Tibial artery (tissue), 4 donors: ENCODE measurements at regions not wholly inside any gene's neighbourhood (a gene's known extent, or its start where the extent isn't known, plus 50 kb on each side); places are given as distances from the start of the nearest gene placed in this dataset.

ENCODE experiments used
- DNase-seq, 2 donors: peaks; one replicate each; pipeline ENCODE4 v3.0.0-alpha.2; 2019
- H3K27ac ChIP-seq, 2 donors: fragments of 200-600 bp; sonication (generic) in 1 of 2; 1 replicate in 1 of 2; 2 replicates in 1 of 2; pipeline ENCODE4 v1.5.1; 2018 to 2019; ENCODE audit warnings: mild to moderate bottlenecking in 1 of 2
- H3K27me3 ChIP-seq, 2 donors: fragments of 200-600 bp; sonication (generic) in 1 of 2; one replicate each; pipeline versions ENCODE4 v1.5.1 to v1.6.0; 2016 to 2019
- H3K36me3 ChIP-seq, 3 donors: fragments of 200-600 bp; sonication (generic) in 2 of 3; one replicate each; pipeline ENCODE4 v1.5.1; 2016 to 2019; ENCODE audit warnings: mild to moderate bottlenecking in 2 of 3
- H3K4me1 ChIP-seq, 4 donors: fragments of 200-600 bp; sonication (generic) in 2 of 4; 1 replicate in 3 of 4; 2 replicates in 1 of 4; pipeline ENCODE4 v1.5.1; 2016 to 2019
- H3K4me3 ChIP-seq, 2 donors: fragments of 200-600 bp; sonication (generic) in 1 of 2; 1 replicate in 1 of 2; 2 replicates in 1 of 2; pipeline ENCODE4 v1.5.1; 2018 to 2019; ENCODE audit warnings: mild to moderate bottlenecking in 2 of 2
- H3K9me3 ChIP-seq, 3 donors: fragments of 200-600 bp; sonication (generic) in 1 of 3; one replicate each; pipeline ENCODE4 v1.5.1; 2016 to 2019
- intact Hi-C: fragments of 100-400 bp; cut with DNase I; formaldehyde crosslinking; loops from one replicate; pipeline ENCODE4 v1.15.0; 2023; ENCODE audit warnings: low total_unique reads
- TF ChIP-seq, protein P1 (sequence below), 2 experiments: fragments of 200-600 bp in 1 of 2; fragments of 450-650 bp in 1 of 2; IDR thresholded peaks; one replicate each; pipeline ENCODE4 v1.5.1; 2017 to 2019; ENCODE audit warnings: antibody characterized with exemption in 2 of 2, mild to moderate bottlenecking in 1 of 2, moderate library complexity in 1 of 2

DNA sequence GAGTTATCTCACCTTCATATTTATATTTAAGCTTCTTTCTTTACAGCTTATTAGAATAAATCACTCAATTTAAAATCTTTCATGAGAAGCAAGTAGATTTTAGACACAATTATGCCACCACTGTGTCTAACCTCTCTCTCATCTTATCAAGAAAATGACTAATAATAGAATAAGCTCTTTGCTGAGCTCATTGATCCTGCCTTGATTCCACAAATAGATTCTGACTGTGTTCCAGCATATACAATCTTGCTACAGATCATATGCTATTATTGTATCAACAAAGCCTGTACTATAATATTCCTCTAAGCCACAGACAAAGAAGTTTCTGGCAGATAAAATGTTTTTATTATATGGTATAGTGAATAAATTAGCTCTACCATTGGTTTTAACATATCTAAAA, 168.7 kb upstream of the GULP1 start:
- H3K27me3 ChIP-seq, result no peaks in the 10 kb centered on the region
- no peaks in the 10 kb centered on the region for H3K36me3 ChIP-seq
- intact Hi-C loops, result no loop called here
- no peaks in the 10 kb centered on the region for H3K9me3 ChIP-seq
- H3K27ac ChIP-seq, result no peak overlapping the region
- TF ChIP-seq, protein P1, sequence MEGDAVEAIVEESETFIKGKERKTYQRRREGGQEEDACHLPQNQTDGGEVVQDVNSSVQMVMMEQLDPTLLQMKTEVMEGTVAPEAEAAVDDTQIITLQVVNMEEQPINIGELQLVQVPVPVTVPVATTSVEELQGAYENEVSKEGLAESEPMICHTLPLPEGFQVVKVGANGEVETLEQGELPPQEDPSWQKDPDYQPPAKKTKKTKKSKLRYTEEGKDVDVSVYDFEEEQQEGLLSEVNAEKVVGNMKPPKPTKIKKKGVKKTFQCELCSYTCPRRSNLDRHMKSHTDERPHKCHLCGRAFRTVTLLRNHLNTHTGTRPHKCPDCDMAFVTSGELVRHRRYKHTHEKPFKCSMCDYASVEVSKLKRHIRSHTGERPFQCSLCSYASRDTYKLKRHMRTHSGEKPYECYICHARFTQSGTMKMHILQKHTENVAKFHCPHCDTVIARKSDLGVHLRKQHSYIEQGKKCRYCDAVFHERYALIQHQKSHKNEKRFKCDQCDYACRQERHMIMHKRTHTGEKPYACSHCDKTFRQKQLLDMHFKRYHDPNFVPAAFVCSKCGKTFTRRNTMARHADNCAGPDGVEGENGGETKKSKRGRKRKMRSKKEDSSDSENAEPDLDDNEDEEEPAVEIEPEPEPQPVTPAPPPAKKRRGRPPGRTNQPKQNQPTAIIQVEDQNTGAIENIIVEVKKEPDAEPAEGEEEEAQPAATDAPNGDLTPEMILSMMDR (IDR thresholded peaks at IDR 0.05), result no peak
- peaks cover 0 to 20% (median 0%) of the 10 kb centered on the region in 4 donors for H3K4me1 ChIP-seq
- no peak overlapping the region for H3K4me3 ChIP-seq
- no peak for DNase-seq

DNA sequence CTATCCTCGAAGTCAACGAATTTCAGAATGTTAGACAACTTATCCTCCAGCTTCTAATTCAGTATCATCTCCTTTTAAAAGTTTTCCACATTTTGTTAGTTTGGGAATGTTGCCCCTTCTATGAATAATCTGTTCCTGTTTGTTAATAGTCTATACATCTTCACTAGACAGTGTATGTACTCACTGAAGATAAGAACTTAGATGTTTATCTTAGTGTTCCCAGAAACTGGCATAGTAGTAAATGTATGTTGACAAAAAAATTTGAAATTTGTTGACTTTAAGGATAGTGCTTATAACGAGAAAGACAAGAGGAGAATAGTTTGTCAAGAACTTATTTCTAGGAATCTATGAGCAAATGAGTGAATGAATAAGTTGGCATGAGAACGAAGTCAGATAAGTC, 162.0 kb upstream of the GULP1 start:
- no peaks in the 10 kb centered on the region for H3K9me3 ChIP-seq
- no peaks in the 10 kb centered on the region for H3K36me3 ChIP-seq
- TF ChIP-seq, protein P1 (IDR thresholded peaks at IDR 0.05), result no peak
- intact Hi-C loops, result no loop called here
- DNase-seq, result no peak
- no peak overlapping the region for H3K27ac ChIP-seq
- no peaks in the 10 kb centered on the region for H3K27me3 ChIP-seq
- no peaks in the 10 kb centered on the region for H3K4me1 ChIP-seq
- H3K4me3 ChIP-seq, result no peak overlapping the region

DNA sequence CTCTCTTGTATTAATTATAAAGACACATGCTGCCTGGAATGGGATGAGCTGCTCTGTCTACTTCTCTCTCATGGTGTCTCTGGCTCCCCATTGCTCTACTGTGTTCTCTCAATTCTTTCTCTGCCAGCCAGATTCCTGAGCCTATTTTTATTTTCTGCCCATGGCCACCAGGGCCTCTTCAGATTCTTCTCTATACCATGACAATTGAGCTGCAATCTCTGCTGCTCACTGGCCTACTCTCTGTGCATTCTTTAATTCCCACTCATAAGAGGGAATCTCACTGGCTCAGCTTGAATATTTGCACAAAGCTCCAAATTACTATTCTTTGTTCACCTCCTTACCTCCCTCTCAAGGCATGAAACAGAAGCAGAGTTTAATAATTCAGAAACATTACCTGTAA, 161.4 kb upstream of the GULP1 start:
- Histone ChIP-seq H3K4me3 (no peak overlapping the region), H3K36me3 (no peaks in the 10 kb centered on the region), H3K4me1 (no peaks in the 10 kb centered on the region), H3K27ac (no peak overlapping the region), H3K9me3 (no peaks in the 10 kb centered on the region), H3K27me3 (no peaks in the 10 kb centered on the region)
- no peak for DNase-seq
- TF ChIP-seq, protein P1 (IDR thresholded peaks at IDR 0.05), result no peak
- intact Hi-C loops, result no loop called here

DNA sequence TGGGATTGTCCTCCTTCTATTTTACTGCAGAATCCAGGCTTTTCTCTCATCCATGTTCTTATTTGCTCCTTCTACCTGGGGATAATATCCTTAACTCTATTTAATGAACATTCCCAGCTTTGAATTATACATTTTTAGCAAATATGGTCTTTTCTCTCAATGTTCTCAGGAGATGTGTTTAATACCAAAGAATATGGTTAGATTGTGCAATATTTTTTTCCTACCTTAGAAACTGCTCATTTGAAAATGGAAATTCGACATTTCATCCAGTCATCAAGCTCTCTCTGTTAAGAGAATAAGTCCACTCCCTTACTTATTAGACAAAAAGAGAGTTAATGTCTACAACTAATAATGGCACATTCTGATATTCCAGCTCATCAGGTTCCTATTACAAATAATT, 160.4 kb upstream of the GULP1 start:
- TF ChIP-seq, protein P1 (IDR thresholded peaks at IDR 0.05), result no peak
- Histone ChIP-seq H3K4me3 (no peak overlapping the region), H3K4me1 (no peaks in the 10 kb centered on the region), H3K36me3 (no peaks in the 10 kb centered on the region), H3K27me3 (no peaks in the 10 kb centered on the region), H3K27ac (no peak overlapping the region), H3K9me3 (no peaks in the 10 kb centered on the region)
- intact Hi-C loops, result no loop called here
- no peak for DNase-seq

- DNase-seq, result no peak
- H3K9me3 ChIP-seq, result no peaks in the 10 kb centered on the region
- intact Hi-C loops, result no loop called here
- TF ChIP-seq, protein P1 (IDR thresholded peaks at IDR 0.05), result no peak
- H3K27ac ChIP-seq, result no peak overlapping the region
- no peaks in the 10 kb centered on the region for H3K27me3 ChIP-seq
- no peaks in the 10 kb centered on the region for H3K4me1 ChIP-seq
- H3K4me3 ChIP-seq, result no peak overlapping the region
- no peaks in the 10 kb centered on the region for H3K36me3 ChIP-seq
Measured at GRCh38 chr2:188132385-188132784, 159.3 kb upstream of the GULP1 start.

- no peak for DNase-seq
- no peaks in the 10 kb centered on the region for H3K27me3 ChIP-seq
- TF ChIP-seq, protein P1 (IDR thresholded peaks at IDR 0.05), result no peak
- no peaks in the 10 kb centered on the region for H3K36me3 ChIP-seq
- H3K9me3 ChIP-seq, result no peaks in the 10 kb centered on the region
- no peak overlapping the region for H3K4me3 ChIP-seq
- H3K4me1 ChIP-seq, result no peaks in the 10 kb centered on the region
- intact Hi-C loops, result no loop called here
- no peak overlapping the region for H3K27ac ChIP-seq
Measured at GRCh38 chr2:188134241-188134640, 157.4 kb upstream of the GULP1 start.
